ENCODE measurements at regions not wholly inside any gene's neighbourhood (a gene's known extent, or its start where the extent isn't known, plus 50 kb on each side); places are given as distances from the start of the nearest gene placed in this dataset.
A peak's percentile ranks its signal among the peaks of the same experiment; 100 is the strongest.

- DNase-seq (ENCODE audit: low read depth in 2 of 2): no peak
Measured at GRCh38 chr7:13577566-13578145, 411.8 kb downstream of the ETV1 start.

- no peak for DNase-seq (ENCODE audit: low read depth in 2 of 2)
Measured at GRCh38 chr7:13578294-13578693, 411.2 kb downstream of the ETV1 start.

DNA sequence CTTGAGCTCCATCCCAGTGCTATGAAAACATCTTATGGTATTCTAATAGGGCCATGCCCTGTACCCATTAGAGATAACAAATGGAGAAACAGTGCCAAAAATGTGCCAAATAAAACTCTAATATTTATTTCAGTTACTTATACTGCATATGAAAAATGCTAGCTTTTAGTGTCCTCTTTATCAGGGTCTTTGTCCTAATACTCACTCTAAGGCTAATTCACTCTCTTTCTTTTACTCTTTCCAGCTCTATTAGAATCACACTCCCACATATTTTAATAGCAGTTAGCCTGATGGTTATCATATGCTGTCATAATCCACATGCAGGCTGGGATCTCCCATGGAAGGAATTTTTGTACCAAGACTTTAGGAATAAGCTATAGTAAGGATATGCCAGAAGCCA is 408.4 kb downstream of the ETV1 start:
- no peak for DNase-seq (ENCODE audit: low read depth in 2 of 2)

DNA sequence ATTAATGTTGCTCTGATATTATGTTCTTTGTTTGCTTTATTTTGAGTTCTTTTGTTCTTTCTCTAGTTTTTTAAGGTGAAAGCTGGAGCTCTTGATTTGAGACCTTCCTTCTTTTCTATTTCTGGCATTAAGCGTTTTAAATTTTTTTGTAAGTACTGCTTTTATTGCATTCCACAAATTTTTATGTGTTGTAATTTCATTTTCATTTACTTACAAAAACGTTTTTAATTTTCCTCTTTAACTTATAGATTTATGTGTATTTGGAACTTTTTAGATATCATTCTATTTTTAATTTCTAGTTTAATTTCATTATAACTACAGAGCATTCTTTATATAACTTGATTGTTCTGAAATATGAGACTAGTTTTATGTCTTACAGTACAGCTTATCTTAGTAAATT is 395.6 kb downstream of the ETV1 start:
- no peak for DNase-seq (ENCODE audit: low read depth in 2 of 2)

GRCh38 chr7:13602036-13602435 is 387.4 kb downstream of the ETV1 start:
- DNase-seq (ENCODE audit: low read depth in 2 of 2): no peak

- no peak for DNase-seq (ENCODE audit: low read depth in 2 of 2)
Measured at GRCh38 chr7:13603016-13603415, 386.4 kb downstream of the ETV1 start.

GRCh38 chr7:13603661-13604060 is 385.8 kb downstream of the ETV1 start:
- DNase-seq (ENCODE audit: low read depth in 2 of 2): no peak

DNA sequence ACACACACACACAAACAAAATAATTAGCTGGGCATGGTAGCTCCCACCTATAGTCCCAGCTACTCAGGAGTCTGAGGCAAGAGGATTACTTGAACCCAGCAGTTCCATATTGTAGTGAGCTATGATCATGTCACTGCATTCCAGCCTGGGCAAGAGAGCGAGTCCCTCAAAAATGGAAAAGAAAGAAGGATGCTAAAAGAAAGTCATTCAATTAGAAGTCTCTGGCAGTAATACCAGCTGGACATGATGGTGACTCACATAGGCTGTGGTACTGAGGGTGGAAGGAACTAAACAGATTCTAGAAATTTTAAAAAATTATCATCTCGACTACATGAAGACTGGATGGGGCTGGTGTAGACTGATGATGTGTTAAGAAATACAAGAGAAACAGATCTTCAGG is 385.3 kb downstream of the ETV1 start:
- no peak for DNase-seq (ENCODE audit: low read depth in 2 of 2)

GRCh38 chr7:13610372-13610771 is 379.1 kb downstream of the ETV1 start:
- no peak for DNase-seq (ENCODE audit: low read depth in 2 of 2)

DNA sequence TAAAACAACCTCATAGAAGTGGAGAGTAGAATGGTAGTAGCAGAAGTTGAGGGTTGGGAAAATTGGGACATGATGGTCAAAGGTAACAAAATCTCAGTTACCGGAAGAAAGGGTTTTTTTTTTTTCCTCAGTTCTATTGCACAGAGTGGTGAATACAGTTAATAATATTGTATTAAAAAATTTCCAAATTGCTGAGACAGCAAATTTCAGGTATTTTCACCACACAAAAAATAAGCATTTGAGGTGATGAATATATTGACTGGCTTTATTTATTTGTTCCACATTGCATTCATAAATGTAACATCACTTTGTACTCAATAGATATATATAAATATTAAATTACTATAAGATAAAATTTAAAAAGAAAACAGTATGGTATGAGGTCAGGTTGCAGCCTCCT is 373.8 kb downstream of the ETV1 start:
- no peak for DNase-seq (ENCODE audit: low read depth in 2 of 2)

- DNase-seq (ENCODE audit: low read depth in 2 of 2): no peak
Measured at GRCh38 chr7:13627455-13627854, 362.0 kb downstream of the ETV1 start.

DNA sequence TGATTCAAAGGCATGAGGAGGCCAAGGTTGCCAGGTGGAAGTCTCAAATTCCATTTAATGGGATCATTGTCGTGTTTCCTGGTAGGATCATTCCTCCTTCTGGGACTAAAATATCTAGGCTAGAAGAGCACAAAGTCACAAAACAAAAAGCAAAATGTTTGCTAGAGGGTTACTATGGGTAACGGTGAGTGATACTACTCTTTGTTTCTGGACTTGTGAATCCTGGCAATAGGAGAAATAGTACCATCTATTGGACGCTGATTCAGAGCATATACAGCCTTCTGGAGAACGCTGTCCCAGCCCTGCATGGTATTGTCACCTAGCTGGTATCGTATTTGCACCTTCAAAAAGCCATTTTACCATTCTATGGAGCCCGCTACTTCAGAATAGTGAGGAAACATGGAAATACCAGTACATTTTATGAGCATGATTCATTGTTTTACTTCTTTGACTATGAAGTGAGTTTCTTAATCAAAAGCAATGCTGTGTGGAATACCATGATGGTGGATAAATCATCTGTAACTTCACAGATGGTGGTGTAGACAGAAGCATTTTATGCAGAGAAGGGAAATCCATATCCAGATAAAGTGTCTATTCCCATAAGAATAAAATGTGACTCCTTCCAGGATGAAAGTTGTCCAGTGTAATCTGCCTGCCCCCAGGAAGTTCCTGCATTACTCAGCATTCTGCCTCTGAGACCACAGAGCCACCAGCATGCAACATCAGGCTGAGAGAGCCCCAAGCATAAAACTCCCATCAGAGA is 361.0 kb downstream of the ETV1 start:
- DNase-seq (ENCODE audit: low read depth in 2 of 2): peak; percentile 25 to 38

GRCh38 chr7:13631207-13632049 is 358.0 kb downstream of the ETV1 start:
- DNase-seq (ENCODE audit: low read depth in 2 of 2): peak; percentile 26 to 33

DNA sequence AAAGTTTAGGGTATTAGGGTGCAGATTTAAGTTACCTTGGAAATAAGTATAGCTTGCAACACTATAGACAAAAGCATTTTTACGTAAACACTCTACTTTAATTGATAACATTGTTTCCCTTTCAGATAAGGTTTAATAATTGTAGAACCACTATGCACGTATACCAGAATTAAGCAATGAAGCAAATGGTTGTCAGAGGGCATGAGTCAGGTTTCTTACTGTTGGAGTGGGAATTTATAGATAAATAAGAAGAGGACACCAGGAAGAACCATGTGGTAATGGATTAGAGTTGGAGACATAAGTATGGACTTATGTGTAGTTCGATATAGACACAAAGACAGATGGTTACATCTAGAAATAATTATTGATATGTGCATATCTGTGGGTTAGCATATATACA is 355.6 kb downstream of the ETV1 start:
- DNase-seq (ENCODE audit: low read depth in 2 of 2): no peak

DNA sequence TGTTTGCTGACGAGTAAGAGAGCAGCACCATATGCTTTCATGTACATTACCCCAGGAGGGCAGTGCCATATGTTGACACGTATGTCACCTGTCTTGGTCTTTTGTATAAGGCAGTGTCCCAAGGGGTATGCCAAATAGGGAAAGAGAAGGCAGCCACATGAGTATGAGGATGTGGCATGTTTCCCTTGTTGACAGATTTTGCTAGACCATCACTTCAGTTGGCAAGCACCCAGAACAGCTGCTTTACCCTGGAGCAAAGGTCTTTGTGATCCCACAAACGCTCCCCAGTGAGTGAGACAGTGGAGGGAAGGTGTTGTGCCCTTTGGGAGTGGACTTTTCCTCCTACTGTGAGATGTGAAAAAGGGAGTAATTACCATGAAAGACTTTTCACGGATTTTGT is 350.1 kb downstream of the ETV1 start:
- no peak for DNase-seq (ENCODE audit: low read depth in 2 of 2)

DNA sequence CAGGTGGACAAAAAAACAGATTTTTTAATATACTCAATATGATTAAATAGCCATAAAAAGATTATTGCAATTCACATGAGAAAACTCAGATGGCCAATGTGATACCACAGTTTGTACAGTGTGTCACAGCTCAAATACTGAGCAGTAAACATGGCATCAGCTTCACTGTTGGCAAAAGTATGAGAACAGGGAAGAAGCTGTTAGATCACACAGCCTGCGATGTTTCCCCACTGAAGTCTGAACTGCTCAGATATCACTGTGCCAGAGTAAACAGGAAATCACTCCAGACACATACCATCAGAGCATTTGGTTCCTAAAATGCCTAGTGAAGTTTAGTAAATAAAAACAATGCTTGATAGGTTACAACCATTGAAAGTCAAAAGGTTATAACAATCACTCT is 347.8 kb downstream of the ETV1 start:
- DNase-seq (ENCODE audit: low read depth in 2 of 2): no peak

- DNase-seq (ENCODE audit: low read depth in 2 of 2): no peak
Measured at GRCh38 chr7:13651167-13651566, 338.3 kb downstream of the ETV1 start.

DNA sequence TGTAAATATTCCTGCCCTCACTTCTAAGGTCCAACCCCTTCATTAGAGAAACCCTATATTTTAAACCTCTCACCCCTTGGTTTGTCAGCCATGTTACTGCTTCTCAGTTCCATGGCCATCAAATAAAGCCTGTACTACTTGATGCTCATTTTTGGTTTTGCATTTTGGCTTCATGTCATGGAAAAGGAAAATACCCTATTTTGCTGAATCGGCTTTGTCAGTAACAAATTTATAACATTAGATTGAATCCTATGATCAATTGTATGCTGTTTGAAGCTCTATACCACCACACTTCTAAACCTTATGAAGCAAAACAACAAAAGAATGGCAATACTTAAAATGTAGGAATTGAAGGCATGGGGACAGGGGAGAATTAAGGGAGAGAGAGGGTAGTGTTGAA is 333.1 kb downstream of the ETV1 start:
- no peak for DNase-seq (ENCODE audit: low read depth in 2 of 2)

GRCh38 chr7:13673290-13673689 is 316.2 kb downstream of the ETV1 start:
- DNase-seq (ENCODE audit: low read depth in 2 of 2): no peak

DNA sequence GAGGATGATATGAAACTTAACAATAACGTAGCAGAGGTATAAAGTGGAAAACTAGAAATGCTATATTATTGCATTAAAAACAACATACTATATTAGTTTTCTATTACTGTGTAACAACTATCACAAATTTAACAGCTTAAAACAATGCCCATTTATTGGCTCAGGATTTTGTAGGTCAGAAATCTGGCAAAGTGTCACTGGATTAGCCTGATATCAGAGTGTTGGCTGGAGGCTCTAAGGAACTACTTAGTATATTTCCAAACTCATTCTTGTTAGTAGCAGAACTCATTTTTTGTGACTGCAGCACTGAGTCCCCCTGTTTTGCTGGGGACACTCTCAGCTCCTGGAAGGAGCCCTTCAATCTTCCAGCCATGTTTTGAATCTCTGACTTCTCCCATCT is 306.8 kb downstream of the ETV1 start:
- DNase-seq (ENCODE audit: low read depth in 2 of 2): no peak

DNA sequence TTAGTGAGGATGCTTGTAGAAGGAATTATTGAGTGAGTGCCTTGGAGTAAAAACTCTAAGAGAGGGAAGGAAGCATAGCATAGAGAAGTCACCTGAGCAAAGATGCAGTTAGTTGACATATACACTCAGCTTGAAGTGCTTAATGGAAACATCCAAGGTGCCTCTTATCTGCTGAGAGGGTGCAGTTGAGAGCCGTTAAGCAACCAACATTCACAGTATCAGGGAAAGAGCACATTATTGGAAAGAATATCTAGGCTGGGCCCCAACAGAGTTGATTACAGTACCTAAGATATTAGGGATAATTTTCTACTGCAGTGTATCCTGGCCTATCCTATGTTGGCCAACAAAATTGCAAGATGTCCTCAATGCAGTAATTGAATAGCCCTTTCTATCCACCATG is 302.0 kb downstream of the ETV1 start:
- DNase-seq (ENCODE audit: low read depth in 2 of 2): no peak

- DNase-seq (ENCODE audit: low read depth in 2 of 2): no peak
Measured at GRCh38 chr7:13692548-13692947, 296.9 kb downstream of the ETV1 start.

GRCh38 chr7:13702251-13702650 is 287.2 kb downstream of the ETV1 start:
- DNase-seq (ENCODE audit: low read depth in 2 of 2): no peak

All from fibroblast of skin of left biceps (primary cell).